A549 (cell line): ENCODE measurements at regions not wholly inside any gene's neighbourhood (a gene's known extent, or its start where the extent isn't known, plus 50 kb on each side); places are given as distances from the start of the nearest gene placed in this dataset.

ENCODE experiments used
- ATAC-seq, 2 experiments: fragments of 200-7000 bp in 1 of 2; fragments of >200 bp in 1 of 2; cut with Nextera tagmentation in 1 of 2; cut with Tn5 transposase in 1 of 2; 3 replicates each; pipeline versions ENCODE4 v1.8.0 to v1.9.1; 2018 to 2020; ENCODE audit warnings: mild to moderate bottlenecking in 1 of 2, moderate library complexity in 1 of 2
- CTCF ChIA-PET: fragments of 300-600 bp; sonication (Branson Sonifier 250); formaldehyde crosslinking; extraction: SDS; loops from one replicate; lab custom pipeline; 2021; ENCODE audit warnings: antibody characterized with exemption, inconsistent platforms; lab: Yijun Ruan, JAX
- POLR2A ChIA-PET: fragments of 350-600 bp; formaldehyde crosslinking; extraction: SDS; loops from one replicate; lab custom pipeline; 2021; ENCODE audit warnings: antibody characterized with exemption, inconsistent platforms; lab: Yijun Ruan, JAX
- DNase-seq, 2 experiments: peaks; one replicate each; pipeline versions ENCODE4 v3.0.0 to v3.0.0-alpha.2; 2011 to 2016; ENCODE audit warnings: low read depth in 1 of 2, low spot score in 1 of 2
- FAIRE-seq: peaks from 2 replicates; lab custom pipeline; 2011; peaks lifted over from hg19 to GRCh38; lab: Jason Lieb, UNC
- H3K27ac ChIP-seq, 2 experiments: fragments of >200 bp; sonication (Bioruptor Twin); formaldehyde crosslinking; 3 replicates each; pipeline ENCODE4 v1.5.1; 2016 to 2017
- H3K4me1 ChIP-seq: fragments of >200 bp; sonication (Bioruptor Twin); formaldehyde crosslinking; 3 replicates; pipeline ENCODE4 v1.6.1; 2016
- H3K4me2 ChIP-seq: fragments of >200 bp; sonication (Bioruptor Twin); formaldehyde crosslinking; 3 replicates; pipeline ENCODE4 v1.6.1; 2016
- H3K4me3 ChIP-seq: fragments of >200 bp; sonication (Bioruptor Twin); formaldehyde crosslinking; 3 replicates; pipeline ENCODE4 v1.5.1; 2016
- H3K9me3 ChIP-seq: fragments of >200 bp; sonication (Bioruptor Twin); formaldehyde crosslinking; 3 replicates; pipeline ENCODE4 v1.6.1; 2016
- BHLHE40 ChIP-seq: IDR thresholded peaks from 2 replicates; pipeline ENCODE4 v1.6.1; 2012; ENCODE audit warnings: low read depth, low read length, inconsistent platforms
- CEBPB ChIP-seq, 2 experiments: fragments of >200 bp in 1 of 2; sonication (Bioruptor Twin) in 1 of 2; formaldehyde crosslinking in 1 of 2; IDR thresholded peaks; 2 replicates each; pipeline ENCODE4 v1.6.1; 2012 to 2016
- CTCF ChIP-seq: fragments of >200 bp; sonication (Bioruptor Twin); formaldehyde crosslinking; IDR thresholded peaks from 3 replicates; pipeline ENCODE4 v1.5.1; 2016
- ELK1 ChIP-seq: fragments of 150-350 bp; IDR thresholded peaks from 2 replicates; pipeline ENCODE4 v1.6.1; 2014; ENCODE audit warnings: low read depth, mild to moderate bottlenecking, low read length
- GATA3 ChIP-seq: IDR thresholded peaks from 2 replicates; pipeline ENCODE4 v1.6.1; 2012; ENCODE audit warnings: borderline replicate concordance
- HEYL ChIP-seq: fragments of 250-450 bp; sonication (Bioruptor Pico); IDR thresholded peaks from 2 replicates; pipeline ENCODE4 v1.8.0; 2021; ENCODE audit warnings: mild to moderate bottlenecking, moderate library complexity
- HOXB13 ChIP-seq: fragments of 250-450 bp; sonication (Bioruptor Pico); IDR thresholded peaks from 2 replicates; pipeline ENCODE4 v1.5.0; 2020; ENCODE audit warnings: low read depth, mild to moderate bottlenecking, moderate library complexity
- JUNB ChIP-seq: fragments of >200 bp; sonication (Bioruptor Twin); formaldehyde crosslinking; IDR thresholded peaks from 2 replicates; pipeline ENCODE4 v1.6.1; 2016
- KDM1A ChIP-seq: fragments of 200-600 bp; sonication (generic); IDR thresholded peaks from 2 replicates; pipeline ENCODE4 v1.6.1; 2016; ENCODE audit warnings: low read depth, mild to moderate bottlenecking
- MAFK ChIP-seq: fragments of 450-650 bp; IDR thresholded peaks from 2 replicates; pipeline ENCODE4 v1.6.1; 2014; ENCODE audit not compliant: partially characterized antibody
- MYC ChIP-seq: IDR thresholded peaks from 2 replicates; pipeline ENCODE4 v1.6.1; 2012; ENCODE audit warnings: mild to moderate bottlenecking, inconsistent platforms, low read length, improper control_type of control experiment, borderline replicate concordance
- NFE2L2 ChIP-seq: fragments of 150-350 bp; conservative IDR thresholded peaks from 2 replicates; pipeline ENCODE4 v1.6.1; 2014; ENCODE audit warnings: low read length
- NPAS2 ChIP-seq: fragments of 250-450 bp; sonication (Bioruptor Pico); IDR thresholded peaks from 2 replicates; pipeline ENCODE4 v1.8.0; 2022; ENCODE audit warnings: mild to moderate bottlenecking, moderate library complexity, borderline replicate concordance
- RAD21 ChIP-seq, 2 experiments: fragments of >200 bp in 1 of 2; sonication (Bioruptor Twin) in 1 of 2; formaldehyde crosslinking in 1 of 2; IDR thresholded peaks in 1 of 2; conservative IDR thresholded peaks in 1 of 2; 2 replicates in 1 of 2; 3 replicates in 1 of 2; pipeline ENCODE4 v1.6.1; 2012 to 2018; ENCODE audit warnings: inconsistent platforms in 1 of 2
- RARB ChIP-seq: fragments of 250-450 bp; sonication (Bioruptor Pico); IDR thresholded peaks from 2 replicates; pipeline ENCODE4 v1.8.0; 2021; ENCODE audit warnings: mild to moderate bottlenecking, moderate library complexity
- RNF2 ChIP-seq: fragments of 200-600 bp; sonication (generic); IDR thresholded peaks from 2 replicates; pipeline ENCODE4 v1.6.1; 2016; ENCODE audit warnings: low read depth, mild to moderate bottlenecking, antibody characterized with exemption, moderate library complexity, borderline replicate concordance
- SREBF2 ChIP-seq: fragments of 450-650 bp; IDR thresholded peaks from 2 replicates; pipeline ENCODE4 v1.6.1; 2014; ENCODE audit warnings: mild to moderate bottlenecking, moderate library complexity
- ZC3H11A ChIP-seq: fragments of 450-650 bp; IDR thresholded peaks from 2 replicates; pipeline ENCODE4 v1.6.1; 2014; ENCODE audit warnings: antibody characterized with exemption, mild to moderate bottlenecking
- ZNF302 ChIP-seq: fragments of 250-450 bp; sonication (Bioruptor Pico); IDR thresholded peaks from 2 replicates; pipeline ENCODE4 v1.9.0; 2021; ENCODE audit warnings: inconsistent platforms, mild to moderate bottlenecking, moderate library complexity
- WGBS: methylation state at CpG from one replicate; pipeline ENCODE4 v1.1.6; 2017; ENCODE audit errors: missing lambda C conversion rate; 5-methylcytosine and 5-hydroxymethylcytosine counted together
- TF ChIP-seq, protein P1 (sequence below): fragments of >200 bp; sonication (Bioruptor Twin); formaldehyde crosslinking; IDR thresholded peaks from 3 replicates; pipeline ENCODE4 v1.6.1; 2016
- TF ChIP-seq, protein P2 (sequence below): fragments of >200 bp; sonication (Bioruptor Twin); formaldehyde crosslinking; IDR thresholded peaks from 2 replicates; pipeline ENCODE4 v1.6.1; 2016
- TF ChIP-seq, protein P3 (sequence below): IDR thresholded peaks from 2 replicates; pipeline ENCODE4 v1.6.1; 2012
- TF ChIP-seq, protein P4 (sequence below): fragments of 250-450 bp; sonication (Bioruptor Pico); IDR thresholded peaks from 2 replicates; pipeline ENCODE4 v1.5.0; 2021; ENCODE audit warnings: mild to moderate bottlenecking, moderate library complexity, borderline replicate concordance

- Histone ChIP-seq H3K27ac (no peak overlapping the region), H3K9me3 (no peaks in the 10 kb centered on the region), H3K4me2 (no peak overlapping the region), H3K4me1 (no peaks in the 10 kb centered on the region), H3K4me3 (no peak overlapping the region)
- DNase-seq, result no peak
- no peak for FAIRE-seq
- TF ChIP-seq CTCF (no peak), NFE2L2 (peak; percentile 89), ZC3H11A (no peak), ELK1 (no peak), KDM1A (no peak), HOXB13 (no peak), MAFK (peak; percentile 84), CEBPB (IDR thresholded peaks at IDR 0.05) (no peak), NPAS2 (CRISPR knock-in tag) (no peak), RNF2 (no peak)
- TF ChIP-seq, protein P1, sequence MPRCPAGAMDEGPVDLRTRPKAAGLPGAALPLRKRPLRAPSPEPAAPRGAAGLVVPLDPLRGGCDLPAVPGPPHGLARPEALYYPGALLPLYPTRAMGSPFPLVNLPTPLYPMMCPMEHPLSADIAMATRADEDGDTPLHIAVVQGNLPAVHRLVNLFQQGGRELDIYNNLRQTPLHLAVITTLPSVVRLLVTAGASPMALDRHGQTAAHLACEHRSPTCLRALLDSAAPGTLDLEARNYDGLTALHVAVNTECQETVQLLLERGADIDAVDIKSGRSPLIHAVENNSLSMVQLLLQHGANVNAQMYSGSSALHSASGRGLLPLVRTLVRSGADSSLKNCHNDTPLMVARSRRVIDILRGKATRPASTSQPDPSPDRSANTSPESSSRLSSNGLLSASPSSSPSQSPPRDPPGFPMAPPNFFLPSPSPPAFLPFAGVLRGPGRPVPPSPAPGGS, result no peak
- TF ChIP-seq, protein P2, sequence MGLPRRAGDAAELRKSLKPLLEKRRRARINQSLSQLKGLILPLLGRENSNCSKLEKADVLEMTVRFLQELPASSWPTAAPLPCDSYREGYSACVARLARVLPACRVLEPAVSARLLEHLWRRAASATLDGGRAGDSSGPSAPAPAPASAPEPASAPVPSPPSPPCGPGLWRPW, result no peak
- TF ChIP-seq, protein P3, sequence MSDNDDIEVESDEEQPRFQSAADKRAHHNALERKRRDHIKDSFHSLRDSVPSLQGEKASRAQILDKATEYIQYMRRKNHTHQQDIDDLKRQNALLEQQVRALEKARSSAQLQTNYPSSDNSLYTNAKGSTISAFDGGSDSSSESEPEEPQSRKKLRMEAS, result no peak
- ChIA-PET POLR2A (no interaction called here), CTCF (interaction anchor here (1.1 to 2.9 kb wide), 3 partner anchors 11 to 47 kb away, joined by 3 to 10 read pairs (median 4); no protein-coding TSS in a partner anchor)
- ATAC-seq, result no peak
- WGBS, result 79% methylated on average over 3 of the region's 3 CpGs
These were observed 57.4 kb upstream of the PSMF1 start for GRCh38 chr20:1060985-1061384.

DNA sequence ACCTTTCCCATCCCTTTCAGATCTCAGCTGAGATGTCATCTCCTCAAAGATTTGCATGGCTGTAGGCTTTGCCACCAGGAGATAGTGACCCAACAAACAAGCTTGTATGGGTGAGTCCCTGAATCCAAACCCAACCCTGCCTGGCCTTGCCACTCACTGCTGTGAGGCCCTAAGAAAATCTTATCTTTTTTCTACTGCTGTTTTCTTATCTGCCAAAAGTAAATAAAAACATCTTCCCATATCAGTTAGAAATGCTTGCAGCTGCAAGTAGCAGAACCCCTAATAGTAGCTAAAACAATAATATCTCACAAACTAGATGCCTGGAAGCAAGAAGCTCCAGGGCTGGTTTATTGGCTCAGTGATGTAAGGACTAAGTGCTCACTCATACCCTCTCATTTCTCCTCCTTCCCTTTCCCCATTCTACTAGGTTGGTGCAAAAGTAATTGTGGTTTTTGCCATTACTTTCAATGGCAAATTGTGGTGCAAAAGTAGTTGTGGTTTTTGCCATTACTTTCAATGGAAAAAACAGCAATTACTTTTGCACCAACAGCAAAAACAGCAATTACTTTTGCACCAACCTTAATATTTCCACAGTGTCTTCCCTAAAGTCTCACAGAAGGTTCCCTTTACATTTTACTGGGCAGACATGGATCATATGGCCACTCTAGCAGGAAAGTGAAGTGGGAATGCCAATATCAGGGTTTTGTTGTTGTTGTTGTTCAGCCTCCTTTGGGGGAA lies 56.7 kb upstream of the PSMF1 start:
- no peak for ATAC-seq
- no peak for DNase-seq
- Histone ChIP-seq H3K4me2 (no peak overlapping the region), H3K4me3 (no peak overlapping the region), H3K27ac (no peak overlapping the region), H3K4me1 (no peaks in the 10 kb centered on the region), H3K9me3 (peaks cover 4% of the 10 kb centered on the region; the same call in 1 of the 3 replicates)
- POLR2A ChIA-PET, result no interaction called here
- CTCF ChIA-PET, result interaction anchor here (1.1 to 2.9 kb wide), 3 partner anchors 12 to 47 kb away, joined by 3 to 10 read pairs (median 4); no protein-coding TSS in a partner anchor
- peak; percentile 7 for FAIRE-seq
- TF ChIP-seq NFE2L2 (no peak), GATA3 (no peak), JUNB (no peak), RARB (no peak), BHLHE40 (no peak), RAD21 (conservative IDR thresholded peaks at IDR 0.05 in 1 of 2, IDR thresholded peaks at IDR 0.05 in 1 of 2) (no peak), SREBF2 (no peak), RNF2 (no peak), MYC (no peak), ZNF302 (no peak), HEYL (no peak)
- TF ChIP-seq, protein P4, sequence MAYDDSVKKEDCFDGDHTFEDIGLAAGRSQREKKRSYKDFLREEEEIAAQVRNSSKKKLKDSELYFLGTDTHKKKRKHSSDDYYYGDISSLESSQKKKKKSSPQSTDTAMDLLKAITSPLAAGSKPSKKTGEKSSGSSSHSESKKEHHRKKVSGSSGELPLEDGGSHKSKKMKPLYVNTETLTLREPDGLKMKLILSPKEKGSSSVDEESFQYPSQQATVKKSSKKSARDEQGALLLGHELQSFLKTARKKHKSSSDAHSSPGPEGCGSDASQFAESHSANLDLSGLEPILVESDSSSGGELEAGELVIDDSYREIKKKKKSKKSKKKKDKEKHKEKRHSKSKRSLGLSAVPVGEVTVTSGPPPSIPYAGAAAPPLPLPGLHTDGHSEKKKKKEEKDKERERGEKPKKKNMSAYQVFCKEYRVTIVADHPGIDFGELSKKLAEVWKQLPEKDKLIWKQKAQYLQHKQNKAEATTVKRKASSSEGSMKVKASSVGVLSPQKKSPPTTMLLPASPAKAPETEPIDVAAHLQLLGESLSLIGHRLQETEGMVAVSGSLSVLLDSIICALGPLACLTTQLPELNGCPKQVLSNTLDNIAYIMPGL (CRISPR knock-in tag), result no peak
- TF ChIP-seq, protein P3, result no peak
- TF ChIP-seq, all 56 proteins: peak for 0
